GM19023 (cell line): ENCODE measurements at regions not wholly inside any gene's neighbourhood (a gene's known extent, or its start where the extent isn't known, plus 50 kb on each side); places are given as distances from the start of the nearest gene placed in this dataset.
A peak's percentile ranks its signal among the peaks of the same experiment; 100 is the strongest.

Source experiments
- ATAC-seq: cut with Tn5 transposase; IDR thresholded peaks from one replicate; pipeline ENCODE4 v1.9.1; 2021; ENCODE audit warnings: mild to moderate bottlenecking, moderate library complexity; ENCODE audit not compliant: unreplicated experiment

GRCh38 chr5:97834561-97834960 lies 651.5 kb upstream of the RIOK2 start:
- no peak for ATAC-seq

- no peak for ATAC-seq
These were observed 652.1 kb upstream of the RIOK2 start for GRCh38 chr5:97835112-97835511.

- ATAC-seq, result no peak
These were observed 653.8 kb upstream of the RIOK2 start for GRCh38 chr5:97836816-97837215.

- peak; percentile 93 for ATAC-seq
These were observed 655.2 kb upstream of the RIOK2 start for GRCh38 chr5:97838214-97838613.

- no peak for ATAC-seq
These were observed 656.5 kb upstream of the RIOK2 start for GRCh38 chr5:97839341-97840086.

- no peak for ATAC-seq
These were observed 657.6 kb upstream of the RIOK2 start for GRCh38 chr5:97840643-97841042.

- ATAC-seq, result no peak
These were observed 659.6 kb upstream of the RIOK2 start for GRCh38 chr5:97842687-97843086.

GRCh38 chr5:97844797-97845196 lies 661.8 kb upstream of the RIOK2 start:
- no peak for ATAC-seq

- no peak for ATAC-seq
These were observed 663.6 kb upstream of the RIOK2 start for GRCh38 chr5:97846643-97847042.

- no peak for ATAC-seq
These were observed 665.0 kb upstream of the RIOK2 start for GRCh38 chr5:97847920-97848631.

- ATAC-seq, result no peak
These were observed 668.0 kb upstream of the RIOK2 start for GRCh38 chr5:97851036-97851435.

- ATAC-seq, result no peak
These were observed 672.1 kb upstream of the RIOK2 start for GRCh38 chr5:97854871-97855762.

GRCh38 chr5:97874491-97874890 lies 691.4 kb upstream of the RIOK2 start:
- no peak for ATAC-seq

GRCh38 chr5:97876272-97876671 lies 693.2 kb upstream of the RIOK2 start:
- ATAC-seq, result no peak

- ATAC-seq, result no peak
These were observed 694.5 kb upstream of the RIOK2 start for GRCh38 chr5:97877588-97877987.

- ATAC-seq, result peak; percentile 93
These were observed 705.4 kb upstream of the RIOK2 start for GRCh38 chr5:97888439-97888838.

GRCh38 chr5:97891971-97892370 lies 708.9 kb upstream of the RIOK2 start:
- ATAC-seq, result no peak

GRCh38 chr5:97903742-97904141 lies 720.7 kb upstream of the RIOK2 start:
- ATAC-seq, result no peak

- ATAC-seq, result no peak
These were observed 723.1 kb upstream of the RIOK2 start for GRCh38 chr5:97906135-97906534.

- no peak for ATAC-seq
These were observed 724.8 kb upstream of the RIOK2 start for GRCh38 chr5:97907646-97908400.

GRCh38 chr5:97909541-97909940 lies 726.5 kb upstream of the RIOK2 start:
- no peak for ATAC-seq
